Naive thymus-derived CD4-positive, alpha-beta T cell (primary cell): ENCODE measurements at regions not wholly inside any gene's neighbourhood (a gene's known extent, or its start where the extent isn't known, plus 50 kb on each side); places are given as distances from the start of the nearest gene placed in this dataset.

Experiments used
- ATAC-seq: fragments of 150-1000 bp; cut with Tn5 transposase; 2 replicates; pipeline ENCODE4 v1.10.0; 2021; ENCODE audit warnings: mild to moderate bottlenecking, moderate library complexity
- CTCF ChIA-PET: fragments of 350-600 bp; sonication (Branson Sonifier 250); formaldehyde crosslinking; loops from one replicate; lab custom pipeline; 2021; ENCODE audit warnings: antibody characterized with exemption; lab: Charles Lee
- POLR2A ChIA-PET: fragments of 350-600 bp; sonication (Branson Sonifier 250); formaldehyde crosslinking; loops from one replicate; lab custom pipeline; 2021; ENCODE audit warnings: antibody characterized with exemption, inconsistent platforms; lab: Charles Lee
- DNase-seq, 9 donors: peaks; one replicate each; pipeline versions ENCODE4 v3.0.0 to v3.0.0-alpha.2; 2020 to 2022; ENCODE audit warnings: mixed read lengths in 1 of 9
- H3K27ac ChIP-seq: one replicate; pipeline ENCODE4 v1.7.0; 2013; ENCODE audit warnings: mild to moderate bottlenecking, low read depth, low read length, moderate library complexity
- H3K27me3 ChIP-seq, 2 donors: one replicate each; pipeline ENCODE4 v1.7.0; 2013; ENCODE audit warnings: low read length in 2 of 2, mild to moderate bottlenecking in 2 of 2, moderate library complexity in 2 of 2; ENCODE audit not compliant: control insufficient read depth in 2 of 2, insufficient read depth in 2 of 2
- H3K36me3 ChIP-seq, 3 experiments: 1 replicate in 2 of 3; 2 replicates in 1 of 3; pipeline ENCODE4 v1.7.0; 2013; ENCODE audit warnings: low read length in 3 of 3, mild to moderate bottlenecking in 3 of 3, moderate library complexity in 1 of 3; ENCODE audit not compliant: insufficient read depth in 3 of 3, control insufficient read depth in 2 of 3
- H3K4me1 ChIP-seq, 2 donors: one replicate each; pipeline ENCODE4 v1.7.0; 2013; ENCODE audit warnings: low read length in 2 of 2, mild to moderate bottlenecking in 2 of 2, moderate library complexity in 1 of 2; ENCODE audit not compliant: control insufficient read depth in 2 of 2, insufficient read depth in 2 of 2
- H3K4me3 ChIP-seq: 2 replicates; pipeline ENCODE4 v1.7.0; 2013; ENCODE audit warnings: mild to moderate bottlenecking, low read length
- H3K9me3 ChIP-seq, 3 experiments: 1 replicate in 2 of 3; 2 replicates in 1 of 3; pipeline ENCODE4 v1.7.0; 2013; ENCODE audit warnings: low read length in 3 of 3; ENCODE audit not compliant: control insufficient read depth in 2 of 3
- H3K27ac Mint-ChIP-seq, 9 donors: one replicate each; pipeline ENCODE4 v1.8.0; 2020 to 2022; ENCODE audit warnings: mixed read lengths in 9 of 9, mild to moderate bottlenecking in 8 of 9, moderate library complexity in 5 of 9, inconsistent platforms in 2 of 9
- H3K27me3 Mint-ChIP-seq, 5 donors: one replicate each; pipeline ENCODE4 v1.8.0; 2021 to 2022; ENCODE audit warnings: mixed read lengths in 5 of 5, mild to moderate bottlenecking in 1 of 5
- H3K36me3 Mint-ChIP-seq, 5 donors: one replicate each; pipeline ENCODE4 v1.8.0; 2020 to 2022; ENCODE audit warnings: mixed read lengths in 5 of 5, mild to moderate bottlenecking in 3 of 5, inconsistent platforms in 1 of 5
- H3K4me1 Mint-ChIP-seq, 7 donors: one replicate each; pipeline ENCODE4 v1.8.0; 2020 to 2022; ENCODE audit warnings: mixed read lengths in 7 of 7, mild to moderate bottlenecking in 3 of 7, inconsistent platforms in 1 of 7
- H3K4me3 Mint-ChIP-seq, 10 donors: one replicate each; pipeline ENCODE4 v1.8.0; 2020 to 2022; ENCODE audit warnings: mild to moderate bottlenecking in 10 of 10, mixed read lengths in 10 of 10, moderate library complexity in 6 of 10, inconsistent platforms in 2 of 10
- H3K9me3 Mint-ChIP-seq, 11 donors: one replicate each; pipeline ENCODE4 v1.8.0; 2020 to 2022; ENCODE audit warnings: mixed read lengths in 11 of 11, mild to moderate bottlenecking in 4 of 11, inconsistent platforms in 1 of 11, moderate library complexity in 1 of 11
- intact Hi-C, 2 donors: fragments of 100-400 bp; cut with micrococcal nuclease; formaldehyde crosslinking; loops; one replicate each; pipeline ENCODE4 v1.15.1; 2023

- Histone ChIP-seq H3K4me1 (no peaks in the 10 kb centered on the region), H3K27me3 (no peaks in the 10 kb centered on the region), H3K36me3 (no peaks in the 10 kb centered on the region), H3K4me3 (no peak overlapping the region), H3K27ac (no peak overlapping the region), H3K9me3 (no peaks in the 10 kb centered on the region)
- Mint-ChIP-seq H3K4me1 (peaks cover 0 to 4% (median 0%) of the 10 kb centered on the region in 7 donors), H3K27me3 (peaks cover 0 to 42% (median 8%) of the 10 kb centered on the region in 5 donors), H3K27ac (peak overlapping the region in 1 of 9 donors; percentile 53), H3K9me3 (no peaks in the 10 kb centered on the region), H3K4me3 (no peak overlapping the region), H3K36me3 (peaks cover 0 to 3% (median 0%) of the 10 kb centered on the region in 5 donors)
- ChIA-PET CTCF (no interaction called here), POLR2A (no interaction called here)
- ATAC-seq (no peak), DNase-seq (no peak)
- intact Hi-C loops: no loop called here
Measured at GRCh38 chr22:49045276-49045675, 782.4 kb downstream of the BRD1 start.

- ATAC-seq: no peak
- CTCF ChIA-PET: no interaction called here
Measured at GRCh38 chr22:49044776-49045175, 782.9 kb downstream of the BRD1 start.

DNA sequence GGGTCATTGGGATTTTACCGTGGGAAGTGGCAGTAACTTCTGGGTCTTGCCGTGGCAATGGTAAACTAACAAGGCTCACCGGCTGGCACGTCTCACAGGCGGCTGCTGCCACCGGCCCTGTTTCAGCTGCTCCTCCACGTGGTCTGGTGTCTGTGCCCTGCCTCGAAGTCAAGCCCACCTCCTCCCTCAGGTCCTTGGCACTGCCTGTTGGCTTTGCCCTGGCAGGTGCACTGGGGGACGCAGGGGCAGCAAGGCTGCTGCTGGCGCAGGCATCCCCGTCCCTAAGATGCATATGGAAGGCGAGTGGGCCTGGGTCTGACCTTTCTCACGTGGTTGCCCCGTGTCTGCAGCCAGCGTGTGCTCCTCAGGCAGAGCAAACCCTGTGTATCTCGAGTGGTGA, 783.6 kb downstream of the BRD1 start:
- no peaks in the 10 kb centered on the region for H3K4me1 ChIP-seq
- H3K4me3 ChIP-seq: no peak overlapping the region
- Mint-ChIP-seq H3K27me3 (peaks cover 0 to 42% (median 6%) of the 10 kb centered on the region in 5 donors), H3K4me1 (no peaks in the 10 kb centered on the region), H3K4me3 (no peak overlapping the region), H3K36me3 (peaks cover 0 to under 1% (median 0%) of the 10 kb centered on the region in 5 donors), H3K9me3 (no peaks in the 10 kb centered on the region), H3K27ac (no peak overlapping the region)
- H3K27ac ChIP-seq: no peak overlapping the region
- H3K36me3 ChIP-seq: no peaks in the 10 kb centered on the region
- no peak for ATAC-seq
- no peaks in the 10 kb centered on the region for H3K9me3 ChIP-seq
- ChIA-PET POLR2A (no interaction called here), CTCF (no interaction called here)
- intact Hi-C loops: no loop called here
- H3K27me3 ChIP-seq: no peaks in the 10 kb centered on the region
- DNase-seq: no peak

More at GRCh38 chr22:49044776-49045175, 782.9 kb downstream of the BRD1 start:
- Mint-ChIP-seq H3K27ac (no peak overlapping the region), H3K4me1 (peaks cover 0 to 4% (median 0%) of the 10 kb centered on the region in 7 donors), H3K9me3 (no peaks in the 10 kb centered on the region), H3K27me3 (peaks cover 0 to 42% (median 9%) of the 10 kb centered on the region in 5 donors), H3K4me3 (no peak overlapping the region), H3K36me3 (peaks cover 0 to 3% (median 0%) of the 10 kb centered on the region in 5 donors)
- Histone ChIP-seq H3K36me3 (no peaks in the 10 kb centered on the region), H3K27ac (no peak overlapping the region), H3K9me3 (no peaks in the 10 kb centered on the region), H3K27me3 (no peaks in the 10 kb centered on the region), H3K4me1 (no peaks in the 10 kb centered on the region), H3K4me3 (no peak overlapping the region)
- intact Hi-C loops: no loop called here
- no peak for DNase-seq
- POLR2A ChIA-PET: no interaction called here

DNA sequence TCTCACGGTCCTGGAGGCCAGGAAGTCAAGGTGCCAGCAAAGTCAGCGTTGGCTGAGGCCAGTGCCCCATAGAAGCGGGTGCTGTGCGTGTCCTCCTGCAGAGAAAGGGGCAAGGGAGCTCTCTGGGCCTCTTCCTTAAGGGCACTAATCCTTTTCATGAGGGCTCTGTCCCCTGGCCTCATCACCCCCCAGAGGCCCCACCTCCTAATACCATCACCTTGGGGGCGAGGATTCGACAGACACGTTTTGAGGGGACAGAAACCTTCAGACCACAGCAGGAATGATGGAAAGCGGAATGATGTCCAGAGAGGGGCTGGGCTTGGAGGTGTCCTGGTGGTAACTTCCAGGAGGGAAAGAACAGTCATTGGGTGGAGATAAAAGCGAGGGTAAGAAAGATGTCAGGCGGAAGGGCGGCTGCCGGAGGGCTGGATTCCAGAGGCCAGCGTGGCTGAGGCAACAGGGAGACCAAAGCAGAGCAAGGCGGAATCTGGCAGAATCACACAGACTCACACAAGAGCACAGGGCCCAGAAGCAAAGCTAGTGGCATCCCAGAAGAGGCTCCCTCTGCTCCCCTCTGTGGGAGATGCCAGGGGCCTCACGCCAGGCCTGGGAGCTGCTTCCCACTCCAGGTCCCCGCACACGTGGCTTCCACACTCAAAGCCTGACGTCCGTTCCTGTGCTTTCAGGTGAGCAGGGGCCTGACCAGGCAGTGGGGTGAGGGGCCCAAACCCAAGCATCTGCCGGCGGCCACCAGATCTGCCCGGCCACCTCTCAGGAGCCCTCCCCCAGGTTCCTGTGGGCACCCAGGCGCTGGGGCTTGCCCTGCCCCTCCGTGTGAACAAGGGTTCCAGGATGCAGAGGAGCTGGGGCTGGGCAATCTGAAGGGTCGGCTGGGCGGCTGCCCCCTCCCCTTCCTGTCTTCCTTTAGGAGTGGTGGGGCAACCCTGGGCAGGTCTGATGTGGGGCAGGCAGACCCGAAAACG, 784.5 kb downstream of the BRD1 start:
- H3K4me1 Mint-ChIP-seq: no peaks in the 10 kb centered on the region
- H3K27ac Mint-ChIP-seq: no peak overlapping the region
- POLR2A ChIA-PET: no interaction called here
- no peak overlapping the region for H3K4me3 Mint-ChIP-seq
- Histone ChIP-seq H3K4me3 (no peak overlapping the region), H3K4me1 (no peaks in the 10 kb centered on the region), H3K9me3 (no peaks in the 10 kb centered on the region), H3K27me3 (no peaks in the 10 kb centered on the region), H3K36me3 (no peaks in the 10 kb centered on the region), H3K27ac (no peak overlapping the region)
- CTCF ChIA-PET: no interaction called here
- peaks cover 0 to 36% (median 6%) of the 10 kb centered on the region in 5 donors for H3K27me3 Mint-ChIP-seq
- ATAC-seq (no peak), DNase-seq (no peak)
- H3K36me3 Mint-ChIP-seq: no peaks in the 10 kb centered on the region
- intact Hi-C loops: no loop called here
- peaks cover 0 to 1% (median 0%) of the 10 kb centered on the region in 11 donors for H3K9me3 Mint-ChIP-seq

- peaks cover 0 to 1% (median 0%) of the 10 kb centered on the region in 11 donors for H3K9me3 Mint-ChIP-seq
- no peak overlapping the region for H3K4me3 Mint-ChIP-seq
- ChIA-PET CTCF (interaction anchor here (0.5 kb wide), 1 partner anchor 268 kb away, joined by 3 read pairs; no protein-coding TSS in a partner anchor), POLR2A (no interaction called here)
- intact Hi-C loops: no loop called here
- no peaks in the 10 kb centered on the region for H3K4me1 Mint-ChIP-seq
- no peak for ATAC-seq
- peaks cover 0 to 29% (median 6%) of the 10 kb centered on the region in 5 donors for H3K27me3 Mint-ChIP-seq
- H3K4me1 ChIP-seq: no peaks in the 10 kb centered on the region
- no peak overlapping the region for H3K27ac ChIP-seq
- H3K27me3 ChIP-seq: no peaks in the 10 kb centered on the region
- no peak overlapping the region for H3K27ac Mint-ChIP-seq
- DNase-seq: no peak
- H3K36me3 ChIP-seq: no peaks in the 10 kb centered on the region
- no peaks in the 10 kb centered on the region for H3K9me3 ChIP-seq
- no peaks in the 10 kb centered on the region for H3K36me3 Mint-ChIP-seq
- H3K4me3 ChIP-seq: no peak overlapping the region
Measured at GRCh38 chr22:49042066-49042465, 785.6 kb downstream of the BRD1 start.

DNA sequence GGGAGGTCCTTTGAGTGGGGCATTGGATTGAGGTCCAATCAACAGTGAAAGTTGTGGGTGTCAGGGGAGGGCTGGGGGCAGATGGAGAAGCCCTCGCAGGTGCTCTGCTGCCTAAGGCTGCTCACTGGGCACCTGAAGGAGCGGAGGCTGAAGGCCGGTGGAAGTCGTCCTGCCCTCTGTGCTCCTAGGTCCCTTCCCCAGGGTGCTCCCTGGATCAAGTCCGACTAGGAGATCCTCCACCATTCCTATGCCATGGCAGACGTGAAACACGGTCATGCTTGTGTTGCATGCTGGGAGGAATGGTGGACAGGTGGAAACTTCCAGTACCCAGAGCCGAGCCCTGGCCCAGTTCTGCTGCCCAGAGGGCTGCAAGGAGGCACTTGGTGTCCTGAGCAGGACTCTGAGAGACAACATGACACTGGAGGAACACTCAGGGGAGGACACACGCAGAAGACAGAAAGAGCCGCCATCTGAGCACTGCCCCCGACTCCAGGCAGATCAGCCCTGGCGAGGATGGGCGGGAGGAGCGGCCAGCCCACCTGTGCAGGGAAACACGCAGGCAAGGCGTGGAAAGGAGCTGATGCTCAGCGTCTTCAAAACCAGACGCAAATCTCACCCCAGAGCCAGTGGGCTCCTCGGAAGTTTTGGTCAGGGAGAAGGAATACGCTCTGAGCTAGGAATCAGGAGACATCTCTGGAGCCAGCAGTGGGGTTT, 786.8 kb downstream of the BRD1 start:
- Mint-ChIP-seq H3K4me1 (peaks cover 0 to 2% (median 0%) of the 10 kb centered on the region in 7 donors), H3K4me3 (no peak overlapping the region), H3K27me3 (peaks cover 0 to 24% (median 6%) of the 10 kb centered on the region in 5 donors), H3K27ac (no peak overlapping the region), H3K9me3 (peaks cover 0 to 5% (median 0%) of the 10 kb centered on the region in 11 donors), H3K36me3 (no peaks in the 10 kb centered on the region)
- no peak overlapping the region for H3K4me3 ChIP-seq
- intact Hi-C loops: no loop called here
- no peaks in the 10 kb centered on the region for H3K9me3 ChIP-seq
- H3K27ac ChIP-seq: no peak overlapping the region
- no peak for ATAC-seq
- no peak for DNase-seq
- H3K36me3 ChIP-seq: no peaks in the 10 kb centered on the region
- CTCF ChIA-PET: no interaction called here
- H3K4me1 ChIP-seq: no peaks in the 10 kb centered on the region
- no peaks in the 10 kb centered on the region for H3K27me3 ChIP-seq
- POLR2A ChIA-PET: no interaction called here
